B cell (primary cell): ENCODE measurements at regions not wholly inside any gene's neighbourhood (a gene's known extent, or its start where the extent isn't known, plus 50 kb on each side); places are given as distances from the start of the nearest gene placed in this dataset.

Experiments
- ATAC-seq: fragments of 200-7000 bp; cut with Tn5 transposase; one replicate; pipeline ENCODE4 v1.10.0; 2021; ENCODE audit warnings: low read depth, mild to moderate bottlenecking, moderate number of reproducible peaks, moderate library complexity
- CTCF ChIA-PET: fragments of 350-600 bp; sonication (Branson Sonifier 250); formaldehyde crosslinking; loops from one replicate; lab custom pipeline; 2021; ENCODE audit warnings: antibody characterized with exemption, inconsistent platforms; lab: Charles Lee
- POLR2A ChIA-PET: fragments of 350-600 bp; sonication (Branson Sonifier 250); formaldehyde crosslinking; loops from one replicate; lab custom pipeline; 2021; ENCODE audit warnings: antibody characterized with exemption; lab: Charles Lee
- DNase-seq: peaks from one replicate; pipeline ENCODE4 v3.0.0; 2013
- H2AFZ ChIP-seq: 2 replicates; pipeline ENCODE4 v1.6.1; 2012; ENCODE audit warnings: mild to moderate bottlenecking, low read depth, low read length; ENCODE audit not compliant: insufficient read depth, poor library complexity, severe bottlenecking
- H3K27ac ChIP-seq, 2 donors: 1 replicate in 1 of 2; 2 replicates in 1 of 2; pipeline ENCODE4 v1.5.1; 2012 to 2013; ENCODE audit warnings: low read length in 2 of 2, mild to moderate bottlenecking in 2 of 2, moderate library complexity in 1 of 2
- H3K27me3 ChIP-seq, 4 experiments: fragments of 200-600 bp in 1 of 4; sonication (generic) in 1 of 4; replicated peaks in 1 of 4; 1 replicate in 2 of 4; 2 replicates in 2 of 4; pipeline versions ENCODE4 v1.6.1 to v1.7.0; 2013 to 2016; ENCODE audit warnings: low read length in 3 of 4, mild to moderate bottlenecking in 2 of 4, mixed read lengths in 1 of 4, moderate library complexity in 1 of 4; ENCODE audit not compliant: insufficient read depth in 4 of 4, control insufficient read depth in 3 of 4; ENCODE audit errors: control extremely low read depth in 1 of 4
- H3K36me3 ChIP-seq, 2 experiments: replicated peaks in 1 of 2; 1 replicate in 1 of 2; 2 replicates in 1 of 2; pipeline versions ENCODE4 v1.6.1 to v1.7.1; 2013; ENCODE audit warnings: low read length in 1 of 2; ENCODE audit not compliant: insufficient read depth in 2 of 2, control insufficient read depth in 1 of 2; ENCODE audit errors: control extremely low read depth in 1 of 2, extremely low read depth in 1 of 2
- H3K4me1 ChIP-seq, 2 donors: fragments of 200-600 bp in 1 of 2; sonication (generic) in 1 of 2; 1 replicate in 1 of 2; 2 replicates in 1 of 2; pipeline versions ENCODE4 v1.5.1 to v1.6.1; 2013 to 2017; ENCODE audit warnings: low read length in 2 of 2; ENCODE audit not compliant: control insufficient read depth in 2 of 2, insufficient read depth in 2 of 2
- H3K4me2 ChIP-seq: replicated peaks from 2 replicates; pipeline ENCODE3; 2012; ENCODE audit warnings: mild to moderate bottlenecking, low read depth, low read length; ENCODE audit not compliant: poor library complexity, severe bottlenecking
- H3K4me3 ChIP-seq, 5 experiments: fragments of 200-600 bp in 1 of 5; sonication (generic) in 1 of 5; 1 replicate in 3 of 5; 2 replicates in 2 of 5; pipeline versions ENCODE4 v1.5.1 to v1.7.0; 2011 to 2016; ENCODE audit warnings: low read length in 4 of 5, mild to moderate bottlenecking in 4 of 5, low read depth in 2 of 5, control low read depth in 1 of 5, moderate library complexity in 1 of 5; ENCODE audit not compliant: insufficient read depth in 1 of 5; ENCODE audit errors: control extremely low read depth in 1 of 5, extremely low read depth in 1 of 5
- H3K79me2 ChIP-seq: fragments of 200-600 bp; sonication (generic); one replicate; pipeline ENCODE4 v1.6.0; 2016; ENCODE audit warnings: low read length; ENCODE audit not compliant: control insufficient read depth, insufficient read depth
- H3K9ac ChIP-seq: fragments of 200-600 bp; sonication (generic); 2 replicates; pipeline ENCODE4 v1.6.1; 2017; ENCODE audit warnings: mild to moderate bottlenecking, low read length, moderate library complexity
- H3K9me3 ChIP-seq, 3 donors: one replicate each; pipeline versions ENCODE4 v1.6.1 to v1.7.1; 2013; ENCODE audit warnings: low read length in 2 of 3; ENCODE audit not compliant: control insufficient read depth in 2 of 3, insufficient read depth in 1 of 3; ENCODE audit errors: control extremely low read depth in 1 of 3
- H4K20me1 ChIP-seq: 2 replicates; pipeline ENCODE4 v1.6.0; 2012; ENCODE audit warnings: mild to moderate bottlenecking, low read length; ENCODE audit not compliant: insufficient read depth, control insufficient read depth, poor library complexity, severe bottlenecking
- H3K27ac Mint-ChIP-seq: one replicate; pipeline ENCODE4 v1.8.0; 2021; ENCODE audit warnings: mixed read lengths
- H3K27me3 Mint-ChIP-seq: one replicate; pipeline ENCODE4 v1.8.0; 2021; ENCODE audit warnings: mixed read lengths
- H3K4me1 Mint-ChIP-seq: one replicate; pipeline ENCODE4 v1.8.0; 2021; ENCODE audit warnings: mixed read lengths
- H3K4me3 Mint-ChIP-seq: one replicate; pipeline ENCODE4 v1.8.0; 2021; ENCODE audit warnings: mixed read lengths
- H3K9me3 Mint-ChIP-seq: one replicate; pipeline ENCODE4 v1.8.0; 2022; ENCODE audit warnings: mixed read lengths; ENCODE audit not compliant: insufficient read depth
- EZH2 ChIP-seq: IDR thresholded peaks from 2 replicates; pipeline ENCODE4 v1.6.1; 2012; ENCODE audit warnings: borderline replicate concordance, low read depth, mild to moderate bottlenecking, moderate library complexity, low read length; ENCODE audit not compliant: insufficient read depth, poor library complexity, severe bottlenecking
- WGBS: methylation state at CpG from one replicate; pipeline ENCODE4 v1.1.5; 2013; ENCODE audit warnings: missing lambda C conversion rate; ENCODE audit not compliant: insufficient coverage; 5-methylcytosine and 5-hydroxymethylcytosine counted together
- intact Hi-C: fragments of 100-400 bp; cut with micrococcal nuclease; formaldehyde crosslinking; loops from one replicate; pipeline ENCODE4 v1.10.0; 2022
- TF ChIP-seq, protein P1 (sequence below): fragments of 200-600 bp; IDR thresholded peaks from one replicate; pipeline ENCODE4 v1.8.0; 2022; ENCODE audit warnings: antibody characterized with exemption, mild to moderate bottlenecking

DNA sequence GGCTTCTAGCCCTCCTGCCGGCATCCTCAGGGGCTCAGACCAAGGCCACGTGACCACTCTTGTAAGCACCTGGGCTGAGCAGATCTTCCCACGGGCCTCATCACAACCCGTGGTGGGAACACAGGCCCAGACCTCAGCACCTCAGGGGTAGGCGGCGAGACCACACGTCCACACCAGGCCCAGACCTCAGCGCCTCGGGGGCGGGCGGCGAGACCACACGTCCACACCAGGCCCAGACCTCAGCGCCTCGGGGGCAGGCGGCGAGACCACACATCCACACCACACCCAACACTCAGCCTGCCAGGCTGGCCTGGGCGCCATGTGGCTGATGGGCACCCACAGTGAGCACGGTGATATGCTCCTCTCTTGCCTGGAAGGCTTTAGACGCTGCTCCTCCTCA lies 334.4 kb upstream of the SALL3 start:
- no peak overlapping the region for H3K4me3 Mint-ChIP-seq
- no peak overlapping the region for H3K9ac ChIP-seq
- ChIA-PET POLR2A (no interaction called here), CTCF (no interaction called here)
- DNase-seq (no peak), ATAC-seq (no peak)
- no peaks in the 10 kb centered on the region for H3K79me2 ChIP-seq
- H3K9me3 ChIP-seq = peaks cover 0 to 31% (median 0%) of the 10 kb centered on the region in 3 donors
- intact Hi-C loops = no loop called here
- no peak overlapping the region for H3K27ac Mint-ChIP-seq
- H3K4me1 Mint-ChIP-seq = peaks cover 7% of the 10 kb centered on the region
- H4K20me1 ChIP-seq = no peaks in the 10 kb centered on the region
- H3K4me3 ChIP-seq = no peak overlapping the region
- H3K4me2 ChIP-seq = no peak overlapping the region
- no peaks in the 10 kb centered on the region for H3K27me3 Mint-ChIP-seq
- peaks cover 0 to 21% of the 10 kb centered on the region in 2 donors for H3K4me1 ChIP-seq
- no peak overlapping the region for H2AFZ ChIP-seq
- no peaks in the 10 kb centered on the region for H3K36me3 ChIP-seq
- no peak for TF ChIP-seq EZH2
- TF ChIP-seq, protein P1, sequence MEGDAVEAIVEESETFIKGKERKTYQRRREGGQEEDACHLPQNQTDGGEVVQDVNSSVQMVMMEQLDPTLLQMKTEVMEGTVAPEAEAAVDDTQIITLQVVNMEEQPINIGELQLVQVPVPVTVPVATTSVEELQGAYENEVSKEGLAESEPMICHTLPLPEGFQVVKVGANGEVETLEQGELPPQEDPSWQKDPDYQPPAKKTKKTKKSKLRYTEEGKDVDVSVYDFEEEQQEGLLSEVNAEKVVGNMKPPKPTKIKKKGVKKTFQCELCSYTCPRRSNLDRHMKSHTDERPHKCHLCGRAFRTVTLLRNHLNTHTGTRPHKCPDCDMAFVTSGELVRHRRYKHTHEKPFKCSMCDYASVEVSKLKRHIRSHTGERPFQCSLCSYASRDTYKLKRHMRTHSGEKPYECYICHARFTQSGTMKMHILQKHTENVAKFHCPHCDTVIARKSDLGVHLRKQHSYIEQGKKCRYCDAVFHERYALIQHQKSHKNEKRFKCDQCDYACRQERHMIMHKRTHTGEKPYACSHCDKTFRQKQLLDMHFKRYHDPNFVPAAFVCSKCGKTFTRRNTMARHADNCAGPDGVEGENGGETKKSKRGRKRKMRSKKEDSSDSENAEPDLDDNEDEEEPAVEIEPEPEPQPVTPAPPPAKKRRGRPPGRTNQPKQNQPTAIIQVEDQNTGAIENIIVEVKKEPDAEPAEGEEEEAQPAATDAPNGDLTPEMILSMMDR = no peak
- no peak overlapping the region for H3K27ac ChIP-seq
- 92% methylated on average over 20 of the region's 20 CpGs for WGBS
- H3K27me3 ChIP-seq = no peaks in the 10 kb centered on the region
- H3K9me3 Mint-ChIP-seq = no peaks in the 10 kb centered on the region

- no peak overlapping the region for H3K27ac ChIP-seq
- H3K9me3 Mint-ChIP-seq = no peaks in the 10 kb centered on the region
- H3K36me3 ChIP-seq = no peaks in the 10 kb centered on the region
- WGBS = 72% methylated on average over 2 of the region's 4 CpGs
- no peak overlapping the region for H2AFZ ChIP-seq
- H3K4me2 ChIP-seq = no peak overlapping the region
- TF ChIP-seq, protein P1 = no peak
- no peak for TF ChIP-seq EZH2
- no peaks in the 10 kb centered on the region for H3K79me2 ChIP-seq
- ChIA-PET CTCF (no interaction called here), POLR2A (no interaction called here)
- H3K27me3 ChIP-seq = no peaks in the 10 kb centered on the region
- no peak overlapping the region for H3K27ac Mint-ChIP-seq
- H3K4me3 Mint-ChIP-seq = no peak overlapping the region
- peaks cover 6% of the 10 kb centered on the region for H3K4me1 Mint-ChIP-seq
- H3K9ac ChIP-seq = no peak overlapping the region
- DNase-seq (no peak), ATAC-seq (no peak)
- peaks cover 0 to 20% of the 10 kb centered on the region in 2 donors for H3K4me1 ChIP-seq
- no peaks in the 10 kb centered on the region for H4K20me1 ChIP-seq
- H3K9me3 ChIP-seq = peaks cover 0 to 42% (median 0%) of the 10 kb centered on the region in 3 donors
- intact Hi-C loops = no loop called here
- H3K27me3 Mint-ChIP-seq = no peaks in the 10 kb centered on the region
- H3K4me3 ChIP-seq = no peak overlapping the region
Observed at GRCh38 chr18:78647018-78647417, 332.6 kb upstream of the SALL3 start.
